AG04450 (cell line): ENCODE measurements at regions not wholly inside any gene's neighbourhood (a gene's known extent, or its start where the extent isn't known, plus 50 kb on each side); places are given as distances from the start of the nearest gene placed in this dataset.

Experiments
- CTCF ChIA-PET: fragments of 300-600, 350-600 bp; formaldehyde crosslinking; extraction: SDS; loops from one replicate; lab custom pipeline; 2022; ENCODE audit warnings: antibody characterized with exemption, inconsistent platforms; lab: Charles Lee
- POLR2A ChIA-PET: fragments of 350-600 bp; formaldehyde crosslinking; extraction: SDS; loops from one replicate; lab custom pipeline; 2021; ENCODE audit warnings: antibody characterized with exemption, inconsistent platforms; lab: Yijun Ruan, JAX
- DNase-seq: peaks from one replicate; pipeline ENCODE4 v3.0.0-alpha.2; 2011; ENCODE audit warnings: low read depth, low spot score
- H3K27ac ChIP-seq: one replicate; pipeline ENCODE4 v1.5.1; 2012; ENCODE audit warnings: low read depth, low read length, control low read depth
- H3K27me3 ChIP-seq: one replicate; pipeline ENCODE4 v1.6.0; 2012; ENCODE audit warnings: low read length; ENCODE audit not compliant: control insufficient read depth, insufficient read depth
- H3K4me3 ChIP-seq: 2 replicates; pipeline ENCODE4 v1.5.1; 2011; ENCODE audit warnings: mild to moderate bottlenecking, low read depth, low read length, control low read depth
- H3K9me3 ChIP-seq: 2 replicates; pipeline ENCODE4 v1.5.1; 2012; ENCODE audit warnings: low read length; ENCODE audit not compliant: control insufficient read depth, insufficient read depth
- TF ChIP-seq, protein P1 (sequence below): IDR thresholded peaks from 2 replicates; pipeline ENCODE4 v1.5.1; 2011; ENCODE audit warnings: low read depth, low read length, control low read depth, inconsistent platforms

DNA sequence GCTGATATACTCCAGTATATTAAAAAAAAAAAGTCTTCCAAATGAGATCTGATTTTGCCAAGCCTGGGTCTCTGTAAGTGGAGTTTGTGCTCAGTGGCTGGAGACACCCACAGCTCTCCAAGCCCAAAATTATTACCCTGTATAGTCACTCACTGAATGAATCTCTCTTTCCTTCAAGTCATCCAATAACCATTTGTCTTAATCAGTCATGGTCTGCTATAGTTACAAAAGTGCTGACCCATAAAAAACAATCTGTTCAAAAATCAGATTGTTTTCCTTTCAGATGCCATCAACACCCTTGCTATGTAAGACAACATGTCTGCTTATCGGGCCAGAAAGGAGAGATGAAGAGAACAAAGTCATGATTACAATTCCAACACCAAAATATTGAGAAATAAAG, 159.4 kb upstream of the FST start:
- TF ChIP-seq, protein P1, sequence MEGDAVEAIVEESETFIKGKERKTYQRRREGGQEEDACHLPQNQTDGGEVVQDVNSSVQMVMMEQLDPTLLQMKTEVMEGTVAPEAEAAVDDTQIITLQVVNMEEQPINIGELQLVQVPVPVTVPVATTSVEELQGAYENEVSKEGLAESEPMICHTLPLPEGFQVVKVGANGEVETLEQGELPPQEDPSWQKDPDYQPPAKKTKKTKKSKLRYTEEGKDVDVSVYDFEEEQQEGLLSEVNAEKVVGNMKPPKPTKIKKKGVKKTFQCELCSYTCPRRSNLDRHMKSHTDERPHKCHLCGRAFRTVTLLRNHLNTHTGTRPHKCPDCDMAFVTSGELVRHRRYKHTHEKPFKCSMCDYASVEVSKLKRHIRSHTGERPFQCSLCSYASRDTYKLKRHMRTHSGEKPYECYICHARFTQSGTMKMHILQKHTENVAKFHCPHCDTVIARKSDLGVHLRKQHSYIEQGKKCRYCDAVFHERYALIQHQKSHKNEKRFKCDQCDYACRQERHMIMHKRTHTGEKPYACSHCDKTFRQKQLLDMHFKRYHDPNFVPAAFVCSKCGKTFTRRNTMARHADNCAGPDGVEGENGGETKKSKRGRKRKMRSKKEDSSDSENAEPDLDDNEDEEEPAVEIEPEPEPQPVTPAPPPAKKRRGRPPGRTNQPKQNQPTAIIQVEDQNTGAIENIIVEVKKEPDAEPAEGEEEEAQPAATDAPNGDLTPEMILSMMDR = no peak
- H3K9me3 ChIP-seq = no peaks in the 10 kb centered on the region
- POLR2A ChIA-PET = no interaction called here
- no peak overlapping the region for H3K4me3 ChIP-seq
- H3K27ac ChIP-seq = no peak overlapping the region
- no peaks in the 10 kb centered on the region for H3K27me3 ChIP-seq
- CTCF ChIA-PET = no interaction called here
- no peak for DNase-seq

DNA sequence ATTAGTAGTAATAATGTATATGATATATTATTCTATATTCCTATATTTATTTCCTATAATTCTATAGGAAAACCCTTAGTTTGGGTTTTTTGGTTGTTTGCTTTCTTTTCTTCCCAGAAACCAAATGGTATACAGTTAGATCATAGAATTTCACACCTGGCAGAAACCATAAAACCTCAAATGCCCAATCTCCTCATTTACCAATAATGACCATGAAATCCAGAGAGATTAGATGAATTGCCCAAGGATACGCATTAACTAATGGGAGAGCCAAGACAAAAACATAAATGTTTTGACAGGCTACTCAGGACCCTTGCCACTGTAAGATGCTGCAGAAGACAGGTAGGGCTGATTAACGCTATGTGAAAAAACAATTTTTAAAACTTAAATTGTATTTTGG, 158.7 kb upstream of the FST start:
- ChIA-PET POLR2A (no interaction called here), CTCF (no interaction called here)
- Histone ChIP-seq H3K9me3 (no peaks in the 10 kb centered on the region), H3K4me3 (no peak overlapping the region), H3K27me3 (no peaks in the 10 kb centered on the region), H3K27ac (no peak overlapping the region)
- TF ChIP-seq, protein P1 = no peak
- no peak for DNase-seq

DNA sequence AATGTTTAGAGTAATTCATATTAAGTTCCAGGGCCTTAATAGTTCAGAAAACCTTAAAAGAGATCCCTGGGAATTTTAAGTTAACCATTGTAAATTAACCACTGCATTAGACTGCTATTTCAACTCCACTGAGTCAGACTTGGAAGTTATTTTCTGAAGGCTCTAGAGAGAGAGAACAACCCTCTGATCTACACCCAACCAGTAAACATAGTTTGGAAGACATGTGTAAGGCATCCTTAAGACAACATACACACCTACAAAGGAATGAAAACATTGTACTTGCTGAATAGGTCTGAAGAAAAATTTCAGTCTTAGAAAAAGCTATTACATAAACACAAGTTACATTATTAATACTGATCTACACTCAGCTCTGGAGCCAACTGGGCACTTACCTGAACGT, 158.2 kb upstream of the FST start:
- CTCF ChIA-PET = no interaction called here
- DNase-seq = no peak
- no peaks in the 10 kb centered on the region for H3K27me3 ChIP-seq
- POLR2A ChIA-PET = no interaction called here
- H3K27ac ChIP-seq = no peak overlapping the region
- no peak overlapping the region for H3K4me3 ChIP-seq
- H3K9me3 ChIP-seq = no peaks in the 10 kb centered on the region
- TF ChIP-seq, protein P1 = no peak

DNA sequence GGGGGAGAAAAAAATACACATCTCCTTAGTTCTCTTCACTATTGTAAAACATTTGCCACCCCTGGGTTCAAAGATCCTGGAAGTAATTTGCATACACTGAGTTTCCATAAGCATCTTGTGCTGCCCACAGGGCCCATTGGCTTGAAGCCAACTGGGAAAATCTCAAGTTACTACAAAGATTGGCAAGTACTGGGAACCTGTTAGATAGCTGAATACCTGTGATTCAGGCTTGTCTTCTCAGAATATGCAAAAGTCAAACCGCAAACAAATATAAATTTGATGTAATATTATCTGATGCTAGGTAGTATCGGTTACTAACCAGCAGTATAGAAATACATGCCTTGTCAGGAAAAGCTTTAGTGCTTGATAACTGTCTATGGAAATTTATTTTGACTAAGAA, 156.9 kb upstream of the FST start:
- Histone ChIP-seq H3K27ac (no peak overlapping the region), H3K27me3 (no peaks in the 10 kb centered on the region), H3K9me3 (no peaks in the 10 kb centered on the region), H3K4me3 (no peak overlapping the region)
- ChIA-PET POLR2A (no interaction called here), CTCF (no interaction called here)
- TF ChIP-seq, protein P1 = no peak
- no peak for DNase-seq

DNA sequence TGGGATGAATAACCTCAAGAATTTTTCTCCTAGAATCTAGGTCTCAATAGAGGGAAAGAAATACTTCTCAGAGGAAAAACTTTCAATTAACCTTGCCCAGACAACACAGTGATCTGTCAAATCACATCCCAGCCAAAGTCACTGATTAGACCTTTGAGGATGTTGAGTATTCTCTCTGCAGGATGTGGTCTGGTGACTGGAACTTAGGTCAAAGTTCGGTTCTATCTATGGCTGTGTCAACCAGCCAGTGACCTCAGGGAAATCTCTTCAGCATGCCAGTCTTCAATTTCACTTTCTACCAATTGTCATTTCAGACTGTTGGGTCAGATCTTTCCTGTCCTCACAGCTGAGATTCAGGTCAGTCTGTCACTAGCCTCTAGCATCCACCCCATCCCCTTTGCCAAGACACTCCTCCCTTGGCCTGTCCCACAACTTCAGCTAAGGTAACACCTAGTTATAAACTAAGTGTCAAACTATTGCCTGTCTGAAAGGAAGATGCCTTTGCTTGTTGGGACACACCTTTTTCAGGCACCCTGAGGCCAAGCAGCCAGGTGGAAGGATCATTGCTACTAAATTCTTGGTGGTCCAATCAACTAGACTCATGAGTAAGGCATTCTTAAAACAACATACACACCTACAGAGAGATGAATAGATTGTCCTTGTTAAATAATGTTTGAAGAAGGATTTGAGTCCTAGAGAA, 156.3 kb upstream of the FST start:
- H3K4me3 ChIP-seq = no peak overlapping the region
- POLR2A ChIA-PET = no interaction called here
- no peak overlapping the region for H3K27ac ChIP-seq
- DNase-seq = no peak
- CTCF ChIA-PET = no interaction called here
- TF ChIP-seq, protein P1 = no peak
- no peaks in the 10 kb centered on the region for H3K27me3 ChIP-seq
- no peaks in the 10 kb centered on the region for H3K9me3 ChIP-seq
